HG02852 (cell line): ENCODE measurements at regions not wholly inside any gene's neighbourhood (a gene's known extent, or its start where the extent isn't known, plus 50 kb on each side); places are given as distances from the start of the nearest gene placed in this dataset.

Experiments
- ATAC-seq: cut with Tn5 transposase; IDR thresholded peaks from one replicate; pipeline ENCODE4 v1.9.1; 2021; ENCODE audit warnings: mild to moderate bottlenecking, moderate library complexity; ENCODE audit not compliant: unreplicated experiment

DNA sequence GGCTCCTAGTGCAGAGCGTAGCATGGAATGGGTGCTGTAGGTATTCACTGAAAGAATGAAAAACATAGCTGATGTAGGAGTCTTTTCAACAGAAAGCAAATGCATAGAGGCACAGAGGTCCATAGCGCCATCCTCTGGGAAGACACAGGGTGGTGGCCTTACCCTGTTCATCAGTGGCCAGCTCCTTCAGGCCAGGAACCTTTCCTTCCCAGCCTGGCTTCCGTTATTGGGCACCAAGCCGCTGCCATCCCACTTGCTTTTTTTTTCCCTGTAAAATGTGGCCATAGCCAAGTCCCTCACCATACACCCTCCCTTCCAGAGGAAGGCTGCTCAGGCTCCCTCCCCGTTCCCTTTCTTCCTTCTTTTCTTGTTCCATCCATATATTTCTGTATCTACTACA lies 118.1 kb downstream of the ZNF621 start:
- ATAC-seq: no peak

DNA sequence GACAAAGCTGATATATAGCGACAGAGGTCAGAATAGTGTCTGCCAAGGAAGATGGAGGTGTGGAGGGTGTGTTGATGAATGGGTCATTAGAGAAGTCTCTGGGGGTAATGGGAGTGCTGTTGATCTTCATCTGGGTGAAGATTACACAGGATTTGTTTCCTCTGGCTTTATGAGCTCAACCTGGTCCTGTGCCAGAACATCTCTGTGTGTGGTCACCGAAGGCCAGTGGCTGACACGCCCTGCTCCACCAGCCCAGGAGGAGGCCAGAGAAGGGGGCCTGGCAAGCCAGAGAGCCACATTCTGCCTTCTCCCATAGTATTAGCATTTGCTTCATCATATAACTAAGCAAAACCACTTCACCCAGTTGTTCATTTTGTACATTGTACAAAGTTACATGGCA lies 121.1 kb downstream of the ZNF621 start:
- ATAC-seq: no peak

DNA sequence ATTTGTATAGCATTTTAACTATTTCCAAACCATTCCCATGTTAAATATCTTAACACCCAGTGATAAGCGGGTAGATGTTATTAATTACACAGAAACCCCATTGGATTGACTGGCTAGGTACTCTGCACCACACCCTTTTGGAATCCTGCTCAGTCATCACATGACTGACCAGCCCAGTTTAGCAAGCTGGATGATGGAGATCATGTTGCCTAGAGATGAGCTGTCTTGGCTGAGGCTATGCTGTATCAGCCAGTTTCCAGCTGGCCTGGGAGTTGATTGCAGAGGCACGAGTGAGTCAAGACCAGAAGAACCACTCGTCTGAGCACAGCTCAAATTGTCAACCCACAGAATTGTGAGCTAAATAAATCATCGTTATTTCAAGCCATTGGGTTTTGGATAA lies 124.6 kb downstream of the ZNF621 start:
- ATAC-seq: no peak

DNA sequence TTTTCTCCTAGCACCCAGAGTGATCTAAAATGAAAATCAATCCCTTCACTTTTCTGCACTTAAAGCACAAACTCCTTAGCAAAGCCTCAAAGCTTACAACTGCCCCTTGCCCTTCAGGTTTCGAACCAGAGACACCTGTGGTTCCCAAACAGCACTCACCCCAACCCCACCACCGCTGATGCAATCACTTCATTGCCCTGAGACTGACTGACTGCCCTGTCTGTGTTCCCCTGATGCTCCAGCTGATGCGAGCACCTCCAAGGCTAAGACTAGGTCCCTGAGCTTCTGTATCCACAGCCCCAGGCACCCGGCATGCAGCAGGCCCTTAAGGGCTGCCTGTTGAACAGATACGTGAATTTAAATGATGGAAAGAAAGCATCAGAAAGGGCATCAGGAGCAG lies 127.3 kb downstream of the ZNF621 start:
- ATAC-seq: no peak

- ATAC-seq: no peak
These were observed 128.2 kb downstream of the ZNF621 start for GRCh38 chr3:40653001-40653400.

- no peak for ATAC-seq
These were observed 129.1 kb downstream of the ZNF621 start for GRCh38 chr3:40653878-40654277.

DNA sequence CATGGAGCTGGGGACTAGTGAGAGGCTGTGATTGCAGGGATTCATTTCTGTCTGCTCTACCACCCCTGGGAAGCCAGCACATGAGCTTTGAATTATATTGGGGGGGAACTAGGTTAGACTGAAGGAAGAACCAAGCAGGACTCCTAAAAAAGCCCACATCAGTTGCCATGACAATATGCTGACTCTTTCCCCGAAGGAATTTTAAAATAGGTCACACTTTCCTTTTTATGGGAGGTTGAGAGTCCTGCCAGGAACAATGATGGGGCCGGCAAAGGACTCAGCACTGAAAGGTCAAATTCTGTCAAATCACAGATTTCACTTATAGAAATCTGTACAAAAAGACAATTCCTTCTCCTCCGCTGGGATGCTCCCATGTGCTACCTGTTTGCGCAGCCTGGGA lies 130.8 kb downstream of the ZNF621 start:
- no peak for ATAC-seq

- no peak for ATAC-seq
These were observed 132.9 kb downstream of the ZNF621 start for GRCh38 chr3:40657623-40658022.

- ATAC-seq: no peak
These were observed 133.5 kb downstream of the ZNF621 start for GRCh38 chr3:40658305-40658704.

DNA sequence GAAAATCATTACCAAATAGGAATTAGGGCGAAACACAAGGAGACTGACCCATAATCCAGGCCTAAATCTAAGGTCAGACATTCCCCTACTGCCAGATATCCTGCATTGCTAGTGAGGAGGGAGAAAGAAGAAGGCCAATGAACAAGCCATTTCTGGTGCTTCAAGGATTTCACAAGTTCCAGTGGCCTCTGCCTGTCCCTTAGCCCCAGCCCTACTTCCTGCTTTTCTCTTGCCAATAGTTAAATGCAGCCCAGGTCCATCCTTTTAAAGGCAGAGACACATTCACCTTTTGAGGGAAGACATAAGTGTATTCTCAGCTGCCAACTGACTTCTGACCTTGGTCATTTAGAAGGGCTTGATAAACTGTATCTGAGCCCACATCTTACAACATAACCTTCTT lies 135.8 kb downstream of the ZNF621 start:
- ATAC-seq: no peak

- ATAC-seq: no peak
These were observed 136.5 kb downstream of the ZNF621 start for GRCh38 chr3:40661284-40661683.

DNA sequence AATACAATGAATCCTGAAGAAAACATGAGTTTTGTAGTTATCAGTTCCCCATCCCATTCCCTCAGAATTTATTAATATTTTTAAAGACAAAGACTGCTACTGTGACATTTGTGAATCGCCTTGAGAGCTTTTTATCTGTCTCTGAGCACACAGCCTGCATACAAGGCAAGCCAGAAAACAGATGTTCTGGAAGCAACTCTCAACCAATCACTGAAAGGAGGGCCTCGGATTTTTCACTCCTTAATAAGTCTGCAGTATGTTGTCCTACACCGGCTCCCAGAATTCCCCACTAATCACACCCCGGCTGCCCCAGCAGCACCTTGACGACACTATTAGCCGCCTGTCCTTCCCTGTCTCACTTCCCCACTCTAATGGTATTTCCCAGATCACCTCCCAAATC lies 138.5 kb downstream of the ZNF621 start:
- ATAC-seq: no peak

DNA sequence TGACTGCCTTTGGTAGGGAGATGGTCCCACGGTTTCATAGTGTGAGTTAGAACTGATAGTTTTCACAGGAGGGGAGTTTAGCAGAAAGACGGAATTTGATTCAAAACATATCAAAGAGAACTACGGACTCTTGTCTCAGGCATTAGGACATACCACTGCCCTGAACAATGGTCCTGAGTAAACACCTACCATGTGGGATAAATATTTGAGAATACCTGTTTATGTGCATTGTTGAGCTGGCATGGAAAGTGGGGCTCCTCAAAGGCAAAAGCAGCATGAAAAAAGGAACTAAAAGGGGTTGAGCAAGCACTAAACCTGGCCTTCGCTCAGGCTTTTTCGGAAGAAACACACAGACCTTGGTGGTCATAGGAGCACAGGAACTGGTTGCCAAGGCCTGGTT lies 144.4 kb downstream of the ZNF621 start:
- no peak for ATAC-seq

DNA sequence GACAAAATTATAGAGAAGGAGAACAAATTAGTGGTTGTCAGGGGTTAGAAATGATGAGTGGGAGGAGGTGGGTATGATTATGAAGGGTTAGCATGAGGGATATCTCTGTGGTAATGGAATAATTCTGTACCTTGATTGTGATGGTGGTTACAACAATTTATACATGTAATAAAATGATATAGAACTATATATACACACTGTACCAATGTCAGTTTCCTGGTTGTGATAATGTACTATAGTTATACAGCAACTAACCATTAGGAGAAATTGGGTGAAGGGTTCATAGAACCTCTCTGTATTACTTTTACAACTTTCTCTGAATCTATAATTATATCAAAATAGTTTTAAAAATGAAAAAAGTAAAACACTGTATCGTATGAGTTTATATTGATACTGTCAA lies 148.1 kb downstream of the ZNF621 start:
- no peak for ATAC-seq

DNA sequence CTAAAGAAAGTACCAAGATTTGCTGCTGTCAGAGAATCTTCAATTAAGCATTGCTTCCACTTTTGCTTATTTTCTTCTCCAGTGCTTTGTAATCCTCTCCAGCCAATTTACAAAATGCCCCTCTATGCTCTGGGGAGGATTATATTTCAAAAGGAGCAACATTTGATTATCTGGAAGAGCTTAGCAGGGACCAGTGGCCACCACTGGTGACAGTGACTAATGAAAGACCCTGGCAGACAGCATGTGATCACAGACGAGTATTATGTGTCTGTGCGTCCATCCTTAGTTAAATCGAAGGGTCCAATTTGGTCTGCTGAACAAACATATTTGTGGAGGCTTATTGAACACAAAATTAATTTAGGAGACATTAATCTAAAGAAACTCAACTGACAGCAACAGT lies 152.6 kb downstream of the ZNF621 start:
- ATAC-seq: no peak

DNA sequence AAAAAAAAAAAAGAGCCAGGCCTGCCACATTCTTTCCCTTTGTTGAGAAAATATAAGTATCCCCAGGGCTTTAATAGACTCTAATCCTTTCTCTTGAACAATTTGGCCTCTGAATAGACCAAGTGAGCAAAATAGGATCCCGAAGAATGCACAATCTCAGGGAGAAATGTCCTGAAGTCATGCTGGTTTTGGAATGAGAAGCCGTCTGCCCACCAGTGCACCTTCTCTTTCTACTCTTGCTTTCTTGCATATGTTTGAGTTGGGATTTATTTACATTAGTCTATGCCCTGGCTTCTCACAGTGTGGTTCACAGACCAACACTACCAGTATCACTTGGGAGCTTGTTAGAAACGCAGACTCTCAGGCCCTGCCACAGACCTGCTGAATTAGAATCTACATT lies 153.0 kb downstream of the ZNF621 start:
- no peak for ATAC-seq

DNA sequence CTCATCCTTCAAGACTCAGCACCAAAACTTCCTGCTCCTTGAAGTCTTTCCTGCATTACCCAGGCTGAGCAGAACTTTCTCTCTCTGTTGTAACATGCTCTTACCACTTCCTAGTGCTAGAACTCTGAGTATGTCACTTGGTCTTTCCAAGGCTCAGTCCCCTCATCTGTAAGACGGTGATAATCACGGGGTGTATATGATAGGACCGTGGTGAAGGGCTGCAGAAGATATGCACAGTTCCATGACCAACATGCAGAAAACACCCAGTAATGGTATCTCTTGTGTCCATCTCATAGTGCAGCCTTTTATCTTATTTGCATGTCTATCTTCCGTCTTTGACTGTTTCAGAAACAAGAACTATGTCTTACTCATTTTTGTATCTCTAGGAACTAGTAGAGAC lies 154.5 kb downstream of the ZNF621 start:
- no peak for ATAC-seq

DNA sequence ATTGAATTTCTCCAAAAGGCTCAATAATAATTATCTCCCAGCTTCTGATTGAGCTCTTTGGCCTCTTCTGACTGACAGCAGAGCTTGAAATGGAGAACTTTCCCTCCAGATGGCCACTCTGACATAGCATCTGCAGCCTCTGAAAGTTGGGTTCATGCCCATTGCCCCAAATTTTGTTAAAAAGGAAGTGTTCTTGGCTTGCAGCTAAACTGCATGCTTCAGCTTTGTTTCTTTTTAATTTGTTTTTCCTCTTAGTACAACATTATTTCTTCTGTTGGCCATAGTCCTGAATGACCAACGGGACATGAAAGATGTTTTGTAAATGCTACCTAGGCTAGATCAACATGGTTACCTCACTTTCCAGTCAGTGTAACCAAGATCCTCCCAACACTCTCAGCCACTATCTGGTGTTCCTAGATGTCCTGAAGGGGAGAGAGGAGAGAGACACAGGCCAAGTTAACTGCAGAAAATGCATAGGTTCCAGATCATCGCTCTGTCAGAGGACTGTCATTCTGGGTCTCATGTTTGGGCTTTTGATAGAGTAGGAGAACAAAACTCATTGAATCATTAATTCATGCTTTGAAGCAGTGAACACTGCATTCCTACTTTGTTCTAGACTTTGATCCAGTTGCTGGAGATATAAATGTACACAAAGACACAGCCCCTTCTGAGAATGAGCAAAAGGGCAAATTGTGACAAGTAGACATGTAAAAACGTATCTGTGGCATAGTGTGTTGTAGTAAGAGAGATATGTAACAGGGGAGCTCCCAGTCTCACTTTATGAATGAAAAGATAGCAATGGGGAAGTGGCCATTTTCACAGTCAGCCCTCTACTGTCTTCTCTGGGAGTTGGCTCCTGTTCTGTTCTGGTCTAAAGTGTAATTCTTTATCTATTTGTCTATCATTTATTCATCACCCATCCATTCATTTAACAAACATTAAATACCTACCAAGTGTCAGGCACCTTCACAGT lies 156.2 kb downstream of the ZNF621 start:
- no peak for ATAC-seq

DNA sequence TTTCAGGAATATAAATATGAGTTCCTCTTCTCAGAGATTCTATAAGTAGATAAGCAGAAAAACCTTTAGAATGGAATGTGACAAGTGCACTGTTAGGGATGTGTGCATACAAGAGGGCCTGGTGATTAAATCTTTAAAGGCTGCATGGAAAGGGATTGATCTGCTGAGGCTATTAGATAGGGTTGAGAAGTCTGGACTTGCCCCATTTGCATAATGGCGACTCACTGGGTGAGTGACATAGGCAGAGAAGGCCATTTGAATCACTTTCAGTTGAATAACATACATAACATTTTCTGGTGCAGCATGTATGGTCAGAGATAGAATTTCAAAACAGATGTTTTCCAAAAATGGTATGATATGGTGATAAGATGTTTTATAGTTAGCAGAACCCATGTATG lies 156.9 kb downstream of the ZNF621 start:
- ATAC-seq: no peak

DNA sequence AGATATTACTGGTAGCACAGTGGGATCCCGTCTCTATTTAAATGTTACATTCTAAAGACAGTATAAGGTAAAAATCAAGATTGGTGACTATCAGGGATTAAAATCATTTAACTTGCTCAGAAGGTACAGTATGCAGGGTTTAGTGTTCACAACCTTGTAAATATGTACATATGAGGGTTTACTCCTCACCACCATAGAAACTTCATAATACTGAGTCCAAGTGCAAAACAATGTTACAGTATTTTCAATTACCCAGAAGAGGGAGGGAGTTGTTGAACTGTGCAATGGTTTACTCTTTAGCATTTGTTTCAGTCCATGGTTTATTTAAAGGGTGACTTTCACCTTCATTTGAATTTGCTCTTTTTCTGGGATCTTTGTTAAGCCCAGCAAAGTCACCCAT lies 165.1 kb downstream of the ZNF621 start:
- ATAC-seq: no peak

DNA sequence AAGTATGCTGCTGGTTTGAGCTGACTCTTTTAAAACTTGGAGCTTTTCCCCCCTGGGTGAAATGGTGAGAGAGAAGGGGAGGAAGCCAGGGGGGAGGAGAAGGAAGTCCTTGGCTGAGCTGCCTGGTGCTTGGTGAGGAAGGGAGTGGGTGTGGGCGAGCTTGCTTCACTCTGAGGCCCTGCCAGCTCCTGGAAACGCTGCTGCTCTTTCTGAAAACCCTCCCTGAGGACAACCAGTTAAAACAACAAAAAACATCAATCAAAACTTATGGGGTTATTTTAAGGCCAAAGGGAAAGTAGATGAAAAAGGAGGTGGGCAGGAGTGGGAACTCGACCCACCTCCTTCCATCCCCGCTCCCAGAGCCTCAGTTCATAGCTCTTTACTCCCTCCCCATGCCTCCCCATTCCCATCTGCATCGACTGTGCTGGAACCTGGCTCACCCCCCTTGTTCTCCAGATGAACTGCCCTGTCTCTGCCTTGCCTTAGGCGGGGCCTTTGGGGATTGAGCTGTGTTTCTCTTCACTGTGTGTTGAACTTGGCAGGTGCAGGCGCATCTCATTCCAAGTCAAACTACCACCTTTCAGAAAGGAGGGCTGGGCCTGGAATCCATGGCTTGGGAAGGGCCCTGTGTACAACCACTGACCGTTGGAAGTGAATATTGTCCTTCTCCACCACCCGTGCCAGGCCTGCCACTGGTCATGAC lies 166.1 kb downstream of the ZNF621 start:
- ATAC-seq: no peak

GRCh38 chr3:40691452-40691861 lies 166.7 kb downstream of the ZNF621 start:
- ATAC-seq: no peak
